AG09319 (cell line): ENCODE measurements at regions not wholly inside any gene's neighbourhood (a gene's known extent, or its start where the extent isn't known, plus 50 kb on each side); places are given as distances from the start of the nearest gene placed in this dataset.

Experiments used
- DNase-seq: peaks from one replicate; pipeline ENCODE4 v3.0.0-alpha.2; 2010; ENCODE audit warnings: low read depth; ENCODE audit errors: extremely low read depth
- CTCF ChIP-seq: IDR thresholded peaks from 2 replicates; pipeline ENCODE4 v1.5.1; 2011; ENCODE audit warnings: low read depth, mild to moderate bottlenecking, inconsistent platforms, low read length, moderate library complexity

- no peak for DNase-seq
- TF ChIP-seq CTCF, result no peak
These were observed 277.7 kb downstream of the GXYLT1 start for GRCh38 chr12:41866878-41867430.

- no peak for TF ChIP-seq CTCF
These were observed 288.4 kb downstream of the GXYLT1 start for GRCh38 chr12:41856228-41856627.

GRCh38 chr12:41850046-41850445 is 294.6 kb downstream of the GXYLT1 start:
- TF ChIP-seq CTCF, result no peak
- DNase-seq, result no peak

More at GRCh38 chr12:41856228-41856627, 288.4 kb downstream of the GXYLT1 start:
- no peak for DNase-seq

DNA sequence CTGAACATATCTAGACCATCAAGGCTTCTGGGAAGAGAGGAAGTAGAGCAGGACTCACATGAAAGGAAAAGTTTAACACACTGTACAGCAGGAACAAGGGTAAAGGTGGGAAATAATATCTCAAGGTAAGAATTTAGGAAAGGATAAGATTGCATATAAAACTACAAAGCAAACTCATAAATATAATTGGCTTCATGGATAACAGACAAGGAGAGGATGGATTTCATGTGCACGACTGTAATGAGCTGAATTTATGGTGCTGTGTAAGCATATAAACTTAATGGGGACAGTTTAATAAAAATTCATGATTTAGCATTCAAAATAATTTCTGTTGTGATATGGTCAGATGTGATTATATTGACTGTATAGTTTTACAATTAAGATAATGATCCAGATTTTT is 298.0 kb downstream of the GXYLT1 start:
- DNase-seq, result no peak
- no peak for TF ChIP-seq CTCF

GRCh38 chr12:41836416-41836815 is 308.3 kb downstream of the GXYLT1 start:
- DNase-seq, result no peak
- TF ChIP-seq CTCF, result no peak

DNA sequence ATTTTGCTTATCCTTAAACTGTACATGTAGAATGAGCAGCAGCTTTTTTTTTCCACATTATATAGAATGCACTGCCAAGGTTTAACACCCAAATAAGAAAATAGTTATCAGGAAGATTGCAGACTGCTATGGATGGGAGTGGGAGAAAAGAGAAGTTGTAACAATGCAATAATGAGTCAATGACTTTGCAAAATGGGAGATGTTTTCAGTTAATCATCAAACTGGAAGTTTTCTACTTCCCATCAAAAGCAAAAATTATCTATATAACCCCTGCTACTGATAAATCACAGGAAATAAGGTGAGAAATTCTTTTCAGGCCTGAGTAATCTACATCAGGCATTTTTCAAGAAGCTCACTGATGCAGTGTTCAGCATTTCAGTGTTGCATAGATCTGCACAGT is 309.1 kb downstream of the GXYLT1 start:
- no peak for DNase-seq
- no peak for TF ChIP-seq CTCF

GRCh38 chr12:41819948-41820347 is 324.7 kb downstream of the GXYLT1 start:
- TF ChIP-seq CTCF, result no peak

More at GRCh38 chr12:41819948-41820347, 324.7 kb downstream of the GXYLT1 start:
- no peak for DNase-seq
